GM23248 (cell line): ENCODE measurements at regions not wholly inside any gene's neighbourhood (a gene's known extent, or its start where the extent isn't known, plus 50 kb on each side); places are given as distances from the start of the nearest gene placed in this dataset.

Experiments used
- DNase-seq: peaks from one replicate; pipeline ENCODE4 v3.0.0-alpha.2; 2015
- H2AFZ ChIP-seq: fragments of 200-600 bp; sonication (generic); 2 replicates; pipeline ENCODE4 v1.6.1; 2016; ENCODE audit warnings: antibody characterized with exemption
- H3F3A ChIP-seq: fragments of 200-600 bp; sonication (generic); 2 replicates; pipeline ENCODE4 v1.6.1; 2016; ENCODE audit warnings: mild to moderate bottlenecking, antibody characterized with exemption, mixed run types; ENCODE audit not compliant: insufficient read depth
- H3K27ac ChIP-seq: fragments of 200-600 bp; sonication (generic); 2 replicates; pipeline ENCODE4 v1.5.1; 2016; ENCODE audit warnings: mild to moderate bottlenecking
- H3K27me3 ChIP-seq: fragments of 200-600 bp; sonication (generic); replicated peaks from 2 replicates; pipeline ENCODE4 v1.6.1; 2016; ENCODE audit warnings: mild to moderate bottlenecking; ENCODE audit not compliant: insufficient read depth
- H3K36me3 ChIP-seq: fragments of 200-600 bp; sonication (generic); 2 replicates; pipeline ENCODE4 v1.6.1; 2016; ENCODE audit warnings: low read depth, mild to moderate bottlenecking
- H3K4me1 ChIP-seq: fragments of 200-600 bp; sonication (generic); 2 replicates; pipeline ENCODE4 v1.6.1; 2016; ENCODE audit warnings: mild to moderate bottlenecking; ENCODE audit not compliant: insufficient read depth
- H3K4me2 ChIP-seq: fragments of 200-600 bp; sonication (generic); one replicate; pipeline ENCODE4 v1.6.1; 2016; ENCODE audit warnings: mild to moderate bottlenecking; ENCODE audit not compliant: unreplicated experiment
- H3K4me3 ChIP-seq: fragments of 200-600 bp; sonication (generic); 2 replicates; pipeline ENCODE4 v1.5.1; 2016; ENCODE audit warnings: mild to moderate bottlenecking
- H3K79me2 ChIP-seq: fragments of 200-600 bp; sonication (generic); 2 replicates; pipeline ENCODE4 v1.6.1; 2016; ENCODE audit warnings: mild to moderate bottlenecking; ENCODE audit not compliant: insufficient read depth
- H3K9ac ChIP-seq: fragments of 200-600 bp; sonication (generic); 2 replicates; pipeline ENCODE4 v1.6.1; 2016; ENCODE audit warnings: mild to moderate bottlenecking
- H3K9me2 ChIP-seq: fragments of 200-600 bp; sonication (generic); 2 replicates; pipeline ENCODE4 v1.6.1; 2016; ENCODE audit warnings: mixed run types, mild to moderate bottlenecking, moderate library complexity; ENCODE audit not compliant: insufficient read depth
- H3K9me3 ChIP-seq: fragments of 200-600 bp; sonication (generic); one replicate; pipeline ENCODE4 v1.6.1; 2017; ENCODE audit warnings: low read depth
- H4K20me1 ChIP-seq: fragments of 200-600 bp; sonication (generic); 2 replicates; pipeline ENCODE4 v1.6.0; 2016; ENCODE audit not compliant: insufficient read depth
- EZH2 ChIP-seq: fragments of 200-600 bp; sonication (generic); IDR thresholded peaks from 2 replicates; pipeline ENCODE4 v1.6.1; 2018; ENCODE audit warnings: antibody characterized with exemption, mild to moderate bottlenecking; ENCODE audit not compliant: insufficient read depth, poor library complexity, severe bottlenecking
- EZH2phosphoT487 ChIP-seq: fragments of 200-600 bp; sonication (generic); IDR thresholded peaks from 2 replicates; pipeline ENCODE4 v1.6.1; 2018; ENCODE audit warnings: antibody characterized with exemption, moderate library complexity, mild to moderate bottlenecking, low read depth; ENCODE audit not compliant: insufficient read depth
- WGBS, 2 experiments: methylation state at CpG; one replicate each; pipeline ENCODE4 v1.1.6; 2015 to 2017; ENCODE audit warnings: low lambda C conversion rate in 2 of 2, low coverage in 1 of 2; ENCODE audit errors: missing lambda C conversion rate in 2 of 2; 5-methylcytosine and 5-hydroxymethylcytosine counted together
- in situ Hi-C: fragments of 300-500 bp; cut with MboI; formaldehyde crosslinking; loops from 2 replicates; pipeline ENCODE4 v1.15.0; 2020

- Histone ChIP-seq H3F3A (peaks cover 40% of the 10 kb centered on the region), H3K9ac (no peak overlapping the region), H3K4me2 (no peak overlapping the region), H3K27me3 (no peaks in the 10 kb centered on the region), H2AFZ (no peak overlapping the region), H3K36me3 (no peaks in the 10 kb centered on the region), H3K9me2 (peaks cover 4% of the 10 kb centered on the region; the same call in 1 of the 2 replicates), H3K4me3 (no peak overlapping the region), H3K9me3 (no peaks in the 10 kb centered on the region), H4K20me1 (no peaks in the 10 kb centered on the region), H3K4me1 (peaks cover 48% of the 10 kb centered on the region), H3K79me2 (no peaks in the 10 kb centered on the region), H3K27ac (no peak overlapping the region)
- DNase-seq = no peak
- in situ Hi-C loops = no loop called here
- 71 to 74% methylated on average over 2 of the region's 2 CpGs for WGBS, 2 experiments
- TF ChIP-seq EZH2phosphoT487 (no peak), EZH2 (no peak)
Observed at GRCh38 chr12:89951694-89952060, 243.0 kb upstream of the ATP2B1 start.

- Histone ChIP-seq H3F3A (peaks cover 40% of the 10 kb centered on the region), H3K9me2 (peaks cover 4% of the 10 kb centered on the region; the same call in 1 of the 2 replicates), H4K20me1 (no peaks in the 10 kb centered on the region), H3K9ac (no peak overlapping the region), H3K4me3 (no peak overlapping the region), H3K79me2 (no peaks in the 10 kb centered on the region), H2AFZ (no peak overlapping the region), H3K4me1 (peaks cover 48% of the 10 kb centered on the region), H3K4me2 (peak overlapping the region; percentile 2), H3K27me3 (no peaks in the 10 kb centered on the region), H3K36me3 (no peaks in the 10 kb centered on the region), H3K27ac (0 out of 2 replicates have a peak overlapping the region, but pooled peaks have one; percentile 86), H3K9me3 (no peaks in the 10 kb centered on the region)
- in situ Hi-C loops = no loop called here
- DNase-seq = peak; percentile 79
- TF ChIP-seq EZH2 = no peak
- no peak for TF ChIP-seq EZH2phosphoT487
- 27 to 28% methylated on average over 2 of the region's 2 CpGs for WGBS, 2 experiments
Observed at GRCh38 chr12:89951050-89951693, 242.5 kb upstream of the ATP2B1 start.

DNA sequence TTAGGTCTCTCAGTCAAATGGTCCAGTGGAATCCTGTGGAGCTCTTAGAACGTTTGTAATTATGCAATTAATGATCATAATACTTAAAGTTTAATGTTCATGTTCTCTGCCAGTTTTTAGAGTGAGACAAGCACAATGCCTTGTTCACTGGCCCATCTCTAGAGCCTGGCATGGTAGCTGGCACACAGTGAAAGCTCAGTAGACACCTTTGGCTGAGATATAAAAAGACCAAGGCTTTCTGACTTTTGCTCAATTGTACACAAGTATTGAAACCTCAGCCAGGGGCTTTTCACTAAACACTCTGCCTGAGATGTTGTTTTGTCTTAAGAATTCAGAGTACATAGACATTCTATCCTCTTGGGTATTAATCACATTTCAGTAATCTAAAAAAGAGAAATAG lies 241.8 kb upstream of the ATP2B1 start:
- 8 to 12% methylated on average over 1 of the region's 1 CpG for whole genome bisulfite sequencing, 2 experiments
- no peak for TF ChIP-seq EZH2phosphoT487
- Histone ChIP-seq H3K9ac (peak overlapping the region; percentile 71), H3K4me2 (peak overlapping the region; percentile 54), H3K4me3 (no peak overlapping the region), H3K36me3 (no peaks in the 10 kb centered on the region), H3K9me3 (no peaks in the 10 kb centered on the region), H3K4me1 (peaks cover 48% of the 10 kb centered on the region), H3K27me3 (no peaks in the 10 kb centered on the region), H3K27ac (peak overlapping the region; percentile 86), H3F3A (peaks cover 40% of the 10 kb centered on the region), H3K9me2 (peaks cover 4% of the 10 kb centered on the region; the same call in 1 of the 2 replicates), H4K20me1 (no peaks in the 10 kb centered on the region), H3K79me2 (no peaks in the 10 kb centered on the region), H2AFZ (0 out of 2 replicates have a peak overlapping the region, but pooled peaks have one; percentile 2)
- DNase-seq = no peak
- in situ Hi-C loops = no loop called here

DNA sequence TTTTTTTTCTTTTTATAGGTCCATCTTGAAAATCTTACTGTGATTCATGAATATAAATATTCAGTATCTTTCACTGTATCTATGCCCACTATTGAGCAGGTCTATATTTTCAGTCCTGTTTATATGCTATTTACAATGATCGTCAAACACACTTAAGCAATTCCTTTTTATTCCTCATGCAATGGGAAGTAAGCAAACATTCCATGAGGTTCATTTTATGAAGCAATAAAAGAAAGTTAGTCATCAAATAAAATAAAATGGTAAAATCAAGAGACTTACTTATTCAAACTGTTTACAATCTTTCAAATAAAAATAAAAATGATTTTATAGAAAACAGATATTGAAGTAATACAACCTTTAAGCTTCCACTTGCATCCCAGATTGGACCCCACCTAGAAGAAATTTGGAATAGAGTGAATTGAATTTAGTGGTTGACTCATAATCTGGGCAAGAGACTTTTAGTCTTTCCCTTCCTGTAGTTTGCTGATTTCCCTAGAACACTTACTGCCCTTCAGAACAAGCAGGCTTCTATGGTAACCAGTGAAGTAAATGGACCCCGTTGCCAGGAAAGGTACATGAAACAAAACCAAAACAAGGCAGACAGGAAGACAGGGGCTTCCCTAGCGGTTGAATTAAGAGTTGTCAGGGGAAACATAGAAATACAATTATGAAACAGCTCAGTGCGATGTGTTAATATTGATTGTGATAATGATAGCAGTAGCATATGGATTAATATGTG lies 241.0 kb upstream of the ATP2B1 start:
- DNase-seq = peak; percentile 87
- H3K9ac ChIP-seq = peak overlapping the region; percentile 71
- H3K79me2 ChIP-seq = no peaks in the 10 kb centered on the region
- H3K27me3 ChIP-seq = no peaks in the 10 kb centered on the region
- 0 out of 2 replicates have a peak overlapping the region, but pooled peaks have one; percentile 17 for H2AFZ ChIP-seq
- no peaks in the 10 kb centered on the region for H3K36me3 ChIP-seq
- peaks cover 40% of the 10 kb centered on the region for H3F3A ChIP-seq
- H3K9me3 ChIP-seq = no peaks in the 10 kb centered on the region
- H4K20me1 ChIP-seq = no peaks in the 10 kb centered on the region
- peak overlapping the region; percentile 54 for H3K4me2 ChIP-seq
- H3K9me2 ChIP-seq = peaks cover 4% of the 10 kb centered on the region; the same call in 1 of the 2 replicates
- peaks cover 49% of the 10 kb centered on the region for H3K4me1 ChIP-seq
- in situ Hi-C loops = no loop called here
- TF ChIP-seq EZH2 (no peak), EZH2phosphoT487 (no peak)
- WGBS, 2 experiments = 32 to 39% methylated on average over 4 of the region's 4 CpGs
- peak overlapping the region; percentile 86 for H3K27ac ChIP-seq
- no peak overlapping the region for H3K4me3 ChIP-seq
